Lower leg skin (tissue), 4 donors: ENCODE measurements at regions not wholly inside any gene's neighbourhood (a gene's known extent, or its start where the extent isn't known, plus 50 kb on each side); places are given as distances from the start of the nearest gene placed in this dataset.

ENCODE experiments used
- DNase-seq, 2 donors: peaks; one replicate each; pipeline ENCODE4 v3.0.0-alpha.2; 2019; ENCODE audit warnings: low spot score in 2 of 2
- H3K4me3 ChIP-seq: fragments of 200-600 bp; sonication (generic); 2 replicates; pipeline ENCODE4 v1.5.1; 2017; ENCODE audit warnings: mild to moderate bottlenecking, low read depth; ENCODE audit not compliant: poor library complexity, severe bottlenecking
- CTCF ChIP-seq, 3 donors: fragments of 450-650 bp; IDR thresholded peaks; one replicate each; pipeline ENCODE4 v1.5.1; 2016; ENCODE audit warnings: antibody characterized with exemption in 3 of 3, mild to moderate bottlenecking in 3 of 3, moderate library complexity in 2 of 3
- POLR2A ChIP-seq, 2 donors: fragments of 450-650 bp; IDR thresholded peaks; one replicate each; pipeline ENCODE4 v1.6.1; 2016 to 2017; ENCODE audit warnings: antibody characterized with exemption in 2 of 2, mild to moderate bottlenecking in 1 of 2, moderate library complexity in 1 of 2
- WGBS, 2 donors: methylation state at CpG; one replicate each; pipeline ENCODE4 v1.1.5; 2018; 5-methylcytosine and 5-hydroxymethylcytosine counted together
- intact Hi-C: fragments of 100-400 bp; cut with DNase I; formaldehyde crosslinking; loops from one replicate; pipeline ENCODE4 v1.15.0; 2023; ENCODE audit warnings: low total_unique reads

DNA sequence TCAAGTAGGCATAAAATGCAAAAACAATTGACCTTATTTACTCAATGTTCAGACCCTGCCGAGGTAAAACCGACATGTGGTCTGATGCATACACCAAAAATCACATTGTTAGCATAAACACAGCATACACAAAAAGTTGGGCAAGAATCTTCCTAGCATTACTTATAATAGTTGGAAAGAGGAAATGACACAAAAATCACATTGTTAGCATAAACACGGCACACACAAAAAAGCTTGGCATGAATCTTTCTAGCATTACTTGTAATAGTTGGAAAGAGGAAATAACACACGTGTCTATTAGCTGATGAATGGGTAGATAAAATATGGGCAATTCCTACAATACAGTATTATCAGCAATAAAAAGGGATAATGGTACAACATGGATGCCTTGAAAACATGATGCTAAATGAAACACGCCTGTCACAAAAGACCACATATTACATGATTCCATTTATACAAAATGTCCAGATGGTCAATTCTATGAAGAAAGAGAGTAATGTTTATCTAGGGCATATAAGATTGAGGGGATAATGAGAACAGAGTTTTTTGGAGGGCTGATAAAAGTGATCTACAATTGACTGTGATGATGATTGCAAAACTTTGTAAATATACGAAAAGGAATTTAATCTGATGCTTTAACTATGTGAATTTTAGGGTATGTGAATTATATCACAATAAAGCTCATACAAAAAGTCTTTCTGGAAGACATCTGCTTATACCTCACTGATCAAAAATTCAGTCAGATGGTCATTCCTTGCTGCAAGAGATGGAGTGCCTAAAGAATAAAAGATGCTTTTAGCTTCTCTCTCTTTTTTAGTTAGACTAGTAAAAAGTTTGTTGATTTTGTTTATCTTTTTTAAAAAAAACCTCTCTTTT lies 1019.5 kb upstream of the CITED2 start:
- H3K4me3 ChIP-seq, result no peak overlapping the region
- DNase-seq, result no peak
- intact Hi-C loops, result no loop called here
- 44 to 53% methylated on average over 6 of the region's 6 CpGs for WGBS, 2 donors
- no peak for TF ChIP-seq CTCF (IDR thresholded peaks at IDR 0.05)
- TF ChIP-seq POLR2A (IDR thresholded peaks at IDR 0.05), result no peak

DNA sequence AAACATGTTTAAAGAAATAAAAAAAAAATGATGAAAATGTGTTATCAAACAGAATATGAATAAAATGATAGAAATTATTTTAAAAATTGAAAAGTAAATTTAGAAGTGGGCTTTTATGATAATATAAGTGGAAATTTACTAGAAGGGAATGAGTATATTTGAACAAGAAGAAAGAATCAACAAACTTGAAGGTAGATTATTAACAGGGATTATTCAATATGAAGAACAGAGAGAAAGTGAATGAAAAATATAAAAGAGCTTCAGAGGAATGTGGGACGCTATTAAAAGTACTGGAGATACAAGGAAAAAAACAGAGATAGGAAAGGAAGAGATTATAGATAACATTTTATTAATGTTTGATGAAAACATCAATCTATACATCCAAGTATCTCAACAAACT lies 1014.4 kb upstream of the CITED2 start:
- no peak for TF ChIP-seq POLR2A (IDR thresholded peaks at IDR 0.05)
- TF ChIP-seq CTCF (IDR thresholded peaks at IDR 0.05), result no peak
- intact Hi-C loops, result no loop called here
- no peak for DNase-seq
- WGBS, 2 donors, result 76 to 92% methylated on average over 1 of the region's 1 CpG
- H3K4me3 ChIP-seq, result no peak overlapping the region

DNA sequence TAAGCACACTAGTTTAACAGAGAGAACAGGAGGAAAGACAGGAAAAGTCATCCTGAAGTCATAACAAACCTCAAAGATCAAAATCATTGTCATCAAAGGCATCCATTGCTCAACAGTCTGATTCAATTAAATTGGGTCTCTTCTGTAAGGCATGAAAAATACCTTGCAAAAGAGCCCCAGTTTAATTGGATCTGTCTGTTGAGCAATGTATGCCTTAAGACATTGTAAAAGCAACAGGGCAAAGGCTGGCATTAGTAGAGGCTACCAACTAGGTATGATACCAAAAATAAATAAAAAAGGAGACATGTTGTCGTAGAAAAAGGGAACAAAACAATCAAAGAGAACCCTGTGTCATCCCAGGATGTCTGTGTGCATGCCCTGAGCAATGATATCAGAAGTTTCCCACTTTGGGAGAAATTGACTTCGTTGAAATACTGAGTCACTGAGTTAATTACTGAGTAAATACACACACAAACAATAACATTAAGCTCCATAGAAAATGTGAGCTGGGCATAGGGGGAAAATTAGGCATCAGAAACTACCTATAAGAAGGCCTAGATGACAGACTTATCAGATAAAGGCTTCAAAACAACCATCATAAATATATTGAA lies 1013.8 kb upstream of the CITED2 start:
- no peak overlapping the region for H3K4me3 ChIP-seq
- intact Hi-C loops, result no loop called here
- no peak for TF ChIP-seq CTCF (IDR thresholded peaks at IDR 0.05)
- no peak for TF ChIP-seq POLR2A (IDR thresholded peaks at IDR 0.05)
- no peak for DNase-seq
- 77 to 84% methylated on average over 2 of the region's 2 CpGs for WGBS, 2 donors

DNA sequence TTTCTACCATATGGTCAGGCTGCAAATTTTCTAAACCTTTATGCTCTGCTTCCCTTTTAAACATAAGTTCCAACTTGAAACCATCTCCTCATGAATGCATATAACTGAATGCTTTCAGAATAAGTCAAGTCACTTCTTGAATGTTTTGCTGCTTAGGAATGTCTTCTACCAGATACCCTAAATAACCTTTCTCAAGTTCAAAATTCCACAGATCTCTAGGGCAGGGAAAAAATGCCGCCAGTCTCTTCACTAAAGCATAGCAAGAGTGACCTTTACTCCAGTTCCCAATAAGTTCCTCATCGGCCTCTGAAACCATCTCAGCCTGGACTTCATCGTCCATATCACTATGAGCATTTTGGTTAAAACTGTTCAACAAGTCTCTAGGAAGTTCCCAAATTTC lies 1011.2 kb upstream of the CITED2 start:
- WGBS, 2 donors, result 90 to 92% methylated on average over 3 of the region's 3 CpGs
- no peak overlapping the region for H3K4me3 ChIP-seq
- TF ChIP-seq CTCF (IDR thresholded peaks at IDR 0.05), result no peak
- TF ChIP-seq POLR2A (IDR thresholded peaks at IDR 0.05), result no peak
- no peak for DNase-seq
- intact Hi-C loops, result no loop called here

GRCh38 chr6:140382355-140382754 lies 1007.9 kb upstream of the CITED2 start:
- 87 to 89% methylated on average over 2 of the region's 2 CpGs for WGBS, 2 donors
- no peak for DNase-seq
- no peak overlapping the region for H3K4me3 ChIP-seq
- intact Hi-C loops, result no loop called here
- no peak for TF ChIP-seq CTCF (IDR thresholded peaks at IDR 0.05)
